RPMI7951 (cell line): ENCODE measurements at regions not wholly inside any gene's neighbourhood (a gene's known extent, or its start where the extent isn't known, plus 50 kb on each side); places are given as distances from the start of the nearest gene placed in this dataset.
"Not testable (repeated sequence)": the region's sequence is repeated elsewhere in the genome, so short reads cannot be mapped to it uniquely, and the experiment has no call there.

Experiments used
- DNase-seq: peaks from one replicate; pipeline ENCODE4 v3.0.0-alpha.2; 2012; ENCODE audit warnings: low read depth

- no peak for DNase-seq
Observed at GRCh38 chr3:197430934-197431333, 124.8 kb downstream of the BDH1 start.

- DNase-seq, result no peak
Observed at GRCh38 chr3:197430502-197430901, 125.3 kb downstream of the BDH1 start.

- DNase-seq, result no peak
Observed at GRCh38 chr3:197428952-197429351, 126.8 kb downstream of the BDH1 start.

- DNase-seq, result peak; percentile 90
Observed at GRCh38 chr3:197428117-197428801, 127.5 kb downstream of the BDH1 start.

GRCh38 chr3:197427021-197427420 lies 128.6 kb upstream of the DLG1 start:
- DNase-seq, result no peak

GRCh38 chr3:197426121-197426566 lies 127.7 kb upstream of the DLG1 start:
- DNase-seq, result peak; percentile 45

- no peak for DNase-seq
Observed at GRCh38 chr3:197425485-197426120, 127.2 kb upstream of the DLG1 start.

- DNase-seq, result no peak
Observed at GRCh38 chr3:197424674-197425484, 126.5 kb upstream of the DLG1 start.

- no peak for DNase-seq
Observed at GRCh38 chr3:197424266-197424665, 125.9 kb upstream of the DLG1 start.

GRCh38 chr3:197423376-197423775 lies 125.0 kb upstream of the DLG1 start:
- no peak for DNase-seq

- DNase-seq, result no peak
Observed at GRCh38 chr3:197422506-197422905, 124.1 kb upstream of the DLG1 start.

- DNase-seq, result no peak
Observed at GRCh38 chr3:197421021-197421420, 122.6 kb upstream of the DLG1 start.

- no peak for DNase-seq
Observed at GRCh38 chr3:197420566-197420965, 122.2 kb upstream of the DLG1 start.

- DNase-seq, result peak; percentile 63
Observed at GRCh38 chr3:197420115-197420514, 121.7 kb upstream of the DLG1 start.

- DNase-seq, result no peak
Observed at GRCh38 chr3:197419696-197420095, 121.3 kb upstream of the DLG1 start.

GRCh38 chr3:197417911-197418618 lies 119.7 kb upstream of the DLG1 start:
- DNase-seq, result no peak

GRCh38 chr3:197417441-197417840 lies 119.0 kb upstream of the DLG1 start:
- peak; percentile 55 for DNase-seq

GRCh38 chr3:197411899-197412298 lies 113.5 kb upstream of the DLG1 start:
- not testable (repeated sequence) for DNase-seq

- DNase-seq, result not testable (repeated sequence)
Observed at GRCh38 chr3:197410170-197410569, 111.8 kb upstream of the DLG1 start.

- no peak for DNase-seq
Observed at GRCh38 chr3:197408177-197408957, 110.0 kb upstream of the DLG1 start.

GRCh38 chr3:197407526-197407925 lies 109.1 kb upstream of the DLG1 start:
- DNase-seq, result no peak
